ENCODE measurements at regions not wholly inside any gene's neighbourhood (a gene's known extent, or its start where the extent isn't known, plus 50 kb on each side); places are given as distances from the start of the nearest gene placed in this dataset.

GRCh38 chr16:65343556-65343955 is 221.7 kb upstream of the CDH11 start:
- TF ChIP-seq, protein P1, sequence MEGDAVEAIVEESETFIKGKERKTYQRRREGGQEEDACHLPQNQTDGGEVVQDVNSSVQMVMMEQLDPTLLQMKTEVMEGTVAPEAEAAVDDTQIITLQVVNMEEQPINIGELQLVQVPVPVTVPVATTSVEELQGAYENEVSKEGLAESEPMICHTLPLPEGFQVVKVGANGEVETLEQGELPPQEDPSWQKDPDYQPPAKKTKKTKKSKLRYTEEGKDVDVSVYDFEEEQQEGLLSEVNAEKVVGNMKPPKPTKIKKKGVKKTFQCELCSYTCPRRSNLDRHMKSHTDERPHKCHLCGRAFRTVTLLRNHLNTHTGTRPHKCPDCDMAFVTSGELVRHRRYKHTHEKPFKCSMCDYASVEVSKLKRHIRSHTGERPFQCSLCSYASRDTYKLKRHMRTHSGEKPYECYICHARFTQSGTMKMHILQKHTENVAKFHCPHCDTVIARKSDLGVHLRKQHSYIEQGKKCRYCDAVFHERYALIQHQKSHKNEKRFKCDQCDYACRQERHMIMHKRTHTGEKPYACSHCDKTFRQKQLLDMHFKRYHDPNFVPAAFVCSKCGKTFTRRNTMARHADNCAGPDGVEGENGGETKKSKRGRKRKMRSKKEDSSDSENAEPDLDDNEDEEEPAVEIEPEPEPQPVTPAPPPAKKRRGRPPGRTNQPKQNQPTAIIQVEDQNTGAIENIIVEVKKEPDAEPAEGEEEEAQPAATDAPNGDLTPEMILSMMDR (conservative IDR thresholded peaks at IDR 0.05; ENCODE audit: low read depth, low read length): no peak
- Histone ChIP-seq H4K20me1 (ENCODE audit: insufficient read depth) (no peaks in the 10 kb centered on the region), H3K4me2 (no peak overlapping the region), H3K4me3 (IDR thresholded peaks at IDR 0.05; ENCODE audit: insufficient read depth, low read depth, low read length) (no peak overlapping the region), H3K27me3 (ENCODE audit: insufficient read depth, low read depth) (no peaks in the 10 kb centered on the region), H3K27ac (no peak overlapping the region), H3K79me2 (ENCODE audit: insufficient read depth, low read depth) (no peaks in the 10 kb centered on the region), H2AFZ (ENCODE audit: low read depth) (no peak overlapping the region), H3K9ac (no peak overlapping the region), H3K36me3 (ENCODE audit: insufficient read depth) (no peaks in the 10 kb centered on the region), H3K4me1 (ENCODE audit: low read depth, poor library complexity, severe bottlenecking) (no peaks in the 10 kb centered on the region)

GRCh38 chr16:65342231-65342866 is 220.5 kb upstream of the CDH11 start:
- Histone ChIP-seq H3K36me3 (ENCODE audit: insufficient read depth) (no peaks in the 10 kb centered on the region), H2AFZ (ENCODE audit: low read depth) (no peak overlapping the region), H3K9ac (no peak overlapping the region), H4K20me1 (ENCODE audit: insufficient read depth) (no peaks in the 10 kb centered on the region), H3K4me2 (no peak overlapping the region), H3K79me2 (ENCODE audit: insufficient read depth, low read depth) (no peaks in the 10 kb centered on the region), H3K27me3 (ENCODE audit: insufficient read depth, low read depth) (no peaks in the 10 kb centered on the region), H3K4me3 (IDR thresholded peaks at IDR 0.05; ENCODE audit: insufficient read depth, low read depth, low read length) (no peak overlapping the region), H3K27ac (no peak overlapping the region), H3K4me1 (ENCODE audit: low read depth, poor library complexity, severe bottlenecking) (no peaks in the 10 kb centered on the region)
- TF ChIP-seq, protein P1 (conservative IDR thresholded peaks at IDR 0.05; ENCODE audit: low read depth, low read length): no peak

DNA sequence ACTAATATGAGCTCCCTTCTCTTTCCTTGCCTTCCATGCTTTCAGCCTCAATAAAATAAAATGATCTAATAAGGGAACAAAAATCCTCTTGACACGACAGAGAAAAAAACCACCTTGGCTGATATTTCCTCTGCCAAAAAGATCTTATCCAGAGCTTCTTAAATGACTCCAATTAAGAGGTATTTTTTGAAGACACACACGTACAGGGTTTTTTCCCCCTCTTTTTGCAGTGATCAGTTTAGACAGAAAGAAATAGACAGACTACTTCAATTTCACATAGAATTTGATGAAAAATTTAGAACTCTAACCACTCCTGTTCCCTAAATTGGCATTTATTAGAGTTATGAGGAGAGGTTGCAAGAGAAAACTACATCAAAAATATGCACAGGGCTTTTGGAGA is 217.2 kb upstream of the CDH11 start:
- H3K79me2 ChIP-seq (ENCODE audit: insufficient read depth, low read depth): no peaks in the 10 kb centered on the region
- H3K36me3 ChIP-seq (ENCODE audit: insufficient read depth): no peaks in the 10 kb centered on the region
- no peak overlapping the region for H3K27ac ChIP-seq
- TF ChIP-seq, protein P1 (conservative IDR thresholded peaks at IDR 0.05; ENCODE audit: low read depth, low read length): no peak
- no peak overlapping the region for H3K9ac ChIP-seq
- no peaks in the 10 kb centered on the region for H4K20me1 ChIP-seq (ENCODE audit: insufficient read depth)
- H3K4me3 ChIP-seq (IDR thresholded peaks at IDR 0.05; ENCODE audit: insufficient read depth, low read depth, low read length): no peak overlapping the region
- no peaks in the 10 kb centered on the region for H3K4me1 ChIP-seq (ENCODE audit: low read depth, poor library complexity, severe bottlenecking)
- H3K4me2 ChIP-seq: no peak overlapping the region
- no peak overlapping the region for H2AFZ ChIP-seq (ENCODE audit: low read depth)
- H3K27me3 ChIP-seq (ENCODE audit: insufficient read depth, low read depth): no peaks in the 10 kb centered on the region

DNA sequence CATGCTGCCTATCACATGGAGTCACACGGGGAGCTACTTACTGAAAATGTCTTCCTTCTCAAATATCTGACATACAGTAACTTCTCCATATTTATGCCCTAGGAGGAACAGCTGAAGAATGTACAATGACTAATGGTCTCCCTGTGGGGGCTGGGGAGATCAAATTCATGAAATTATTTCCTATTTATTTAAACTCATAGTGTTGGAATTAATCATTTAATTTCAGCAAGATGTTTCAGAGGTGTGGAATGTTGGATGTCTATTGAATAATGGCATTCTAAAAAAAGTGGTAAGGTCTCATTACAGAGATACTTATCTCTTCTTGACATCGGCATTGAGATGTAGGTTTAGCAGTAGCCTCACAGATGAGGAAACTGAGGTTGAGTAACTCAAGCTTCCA is 214.3 kb upstream of the CDH11 start:
- TF ChIP-seq, protein P1 (conservative IDR thresholded peaks at IDR 0.05; ENCODE audit: low read depth, low read length): no peak
- H3K4me2 ChIP-seq: no peak overlapping the region
- no peaks in the 10 kb centered on the region for H4K20me1 ChIP-seq (ENCODE audit: insufficient read depth)

More for the DNA sequence above, 214.3 kb upstream of the CDH11 start:
- H3K4me3 ChIP-seq (IDR thresholded peaks at IDR 0.05; ENCODE audit: insufficient read depth, low read depth, low read length): no peak overlapping the region
- H3K27ac ChIP-seq: no peak overlapping the region
- H3K27me3 ChIP-seq (ENCODE audit: insufficient read depth, low read depth): no peaks in the 10 kb centered on the region
- no peaks in the 10 kb centered on the region for H3K4me1 ChIP-seq (ENCODE audit: low read depth, poor library complexity, severe bottlenecking)
- H3K36me3 ChIP-seq (ENCODE audit: insufficient read depth): no peaks in the 10 kb centered on the region
- no peak overlapping the region for H3K9ac ChIP-seq
- H3K79me2 ChIP-seq (ENCODE audit: insufficient read depth, low read depth): no peaks in the 10 kb centered on the region
- no peak overlapping the region for H2AFZ ChIP-seq (ENCODE audit: low read depth)
